ENCODE measurements at regions not wholly inside any gene's neighbourhood (a gene's known extent, or its start where the extent isn't known, plus 50 kb on each side); places are given as distances from the start of the nearest gene placed in this dataset.

DNA sequence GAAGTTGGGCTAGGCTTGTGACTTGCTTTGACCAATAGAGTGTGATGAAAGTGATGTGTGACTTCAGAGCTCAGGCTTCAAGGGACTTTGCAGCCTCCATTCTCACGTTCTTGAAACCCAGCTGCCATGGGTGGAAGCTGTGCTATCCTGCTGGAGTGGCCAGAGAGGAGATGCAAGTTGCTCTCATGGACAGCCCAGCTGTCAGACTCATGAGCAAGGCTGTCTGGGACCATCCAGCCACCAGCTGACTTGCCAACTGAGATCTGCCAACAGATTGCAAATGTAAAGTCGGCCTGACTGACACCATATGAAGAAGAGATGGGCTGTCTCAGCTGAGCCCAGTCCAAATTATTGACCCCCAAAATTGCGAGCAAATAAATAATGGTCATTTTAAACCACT, 226.4 kb upstream of the CXCR4 start:
- TF ChIP-seq, protein P1, sequence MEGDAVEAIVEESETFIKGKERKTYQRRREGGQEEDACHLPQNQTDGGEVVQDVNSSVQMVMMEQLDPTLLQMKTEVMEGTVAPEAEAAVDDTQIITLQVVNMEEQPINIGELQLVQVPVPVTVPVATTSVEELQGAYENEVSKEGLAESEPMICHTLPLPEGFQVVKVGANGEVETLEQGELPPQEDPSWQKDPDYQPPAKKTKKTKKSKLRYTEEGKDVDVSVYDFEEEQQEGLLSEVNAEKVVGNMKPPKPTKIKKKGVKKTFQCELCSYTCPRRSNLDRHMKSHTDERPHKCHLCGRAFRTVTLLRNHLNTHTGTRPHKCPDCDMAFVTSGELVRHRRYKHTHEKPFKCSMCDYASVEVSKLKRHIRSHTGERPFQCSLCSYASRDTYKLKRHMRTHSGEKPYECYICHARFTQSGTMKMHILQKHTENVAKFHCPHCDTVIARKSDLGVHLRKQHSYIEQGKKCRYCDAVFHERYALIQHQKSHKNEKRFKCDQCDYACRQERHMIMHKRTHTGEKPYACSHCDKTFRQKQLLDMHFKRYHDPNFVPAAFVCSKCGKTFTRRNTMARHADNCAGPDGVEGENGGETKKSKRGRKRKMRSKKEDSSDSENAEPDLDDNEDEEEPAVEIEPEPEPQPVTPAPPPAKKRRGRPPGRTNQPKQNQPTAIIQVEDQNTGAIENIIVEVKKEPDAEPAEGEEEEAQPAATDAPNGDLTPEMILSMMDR (conservative IDR thresholded peaks at IDR 0.05) = no peak
- no peak for TF ChIP-seq EZH2 (IDR thresholded peaks at IDR 0.05; ENCODE audit: low read depth)
